K562 (cell line): ENCODE measurements at regions not wholly inside any gene's neighbourhood (a gene's known extent, or its start where the extent isn't known, plus 50 kb on each side); places are given as distances from the start of the nearest gene placed in this dataset.

Source experiments
- ATAC-seq: fragments of 200-7000 bp; cut with Tn5 transposase; 3 replicates; pipeline ENCODE4 v1.9.1; 2020; ENCODE audit warnings: moderate library complexity
- BruUV-seq: library from RNA; stranded (reverse); fragments of 400-500 nt; replicated peaks from 2 replicates; lab custom pipeline; 2021; lab: Mats Ljungman, UMichigan
- CTCF ChIA-PET: fragments of 300-600 bp; formaldehyde crosslinking; extraction: SDS; loops from one replicate; lab custom pipeline; 2021; ENCODE audit warnings: low intra/inter-chr PET ratio; lab: Yijun Ruan, JAX
- POLR2A ChIA-PET: fragments of 300-600, 350-650 bp; sonication (Branson Sonifier 250); formaldehyde crosslinking; extraction: SDS; loops from one replicate; lab custom pipeline; 2021; ENCODE audit warnings: antibody characterized with exemption, inconsistent platforms; lab: Yijun Ruan, JAX
- DNase-seq, 4 experiments: peaks; one replicate each; pipeline versions ENCODE4 v3.0.0 to v3.0.0-alpha.2; 2011 to 2018; ENCODE audit warnings: low spot score in 3 of 4, mixed read lengths in 3 of 4; ENCODE audit errors: extremely low read depth in 1 of 4
- FAIRE-seq: peaks from 2 replicates; lab custom pipeline; 2011; peaks lifted over from hg19 to GRCh38; lab: Jason Lieb, UNC
- H2AFZ ChIP-seq: 2 replicates; pipeline ENCODE4 v1.6.0; 2011; ENCODE audit warnings: low read depth, low read length, control low read depth, inconsistent platforms
- H3K27ac ChIP-seq: fragments of 200-600 bp; 3 replicates; pipeline ENCODE4 v1.8.0; 2011; ENCODE audit warnings: low read depth, mild to moderate bottlenecking, control low read depth, inconsistent platforms, low read length, moderate library complexity, mixed read lengths; ENCODE audit errors: extremely low read depth
- H3K27me3 ChIP-seq, 2 experiments: fragments of 300-600 bp in 1 of 2; 2 replicates in 1 of 2; 3 replicates in 1 of 2; pipeline versions ENCODE4 v1.6.0 to v1.8.0; 2011; ENCODE audit warnings: inconsistent platforms in 2 of 2, low read length in 2 of 2, mild to moderate bottlenecking in 1 of 2, mixed read lengths in 1 of 2, moderate library complexity in 1 of 2; ENCODE audit not compliant: control insufficient read depth in 2 of 2, insufficient read depth in 2 of 2
- H3K36me3 ChIP-seq: fragments of 300-600 bp; 3 replicates; pipeline ENCODE4 v1.8.0; 2011; ENCODE audit warnings: mild to moderate bottlenecking, low read length, inconsistent platforms; ENCODE audit not compliant: control insufficient read depth, insufficient read depth
- H3K4me1 ChIP-seq, 2 experiments: fragments of 200-600 bp in 1 of 2; replicated peaks in 1 of 2; 2 replicates in 1 of 2; 3 replicates in 1 of 2; pipeline versions ENCODE4 v1.5.1 to v1.8.0; 2011; ENCODE audit warnings: inconsistent platforms in 2 of 2, low read length in 2 of 2, mild to moderate bottlenecking in 1 of 2, mixed read lengths in 1 of 2, moderate library complexity in 1 of 2; ENCODE audit not compliant: control insufficient read depth in 2 of 2, insufficient read depth in 2 of 2
- H3K4me2 ChIP-seq: 2 replicates; pipeline ENCODE4 v1.6.1; 2011; ENCODE audit warnings: low read length, control low read depth, inconsistent platforms, mixed read lengths; ENCODE audit not compliant: insufficient read depth
- H3K4me3 ChIP-seq: fragments of 200-600 bp; sonication (generic), shearing (Covaris generic); 2 replicates; pipeline ENCODE4 v1.5.1; 2016; ENCODE audit warnings: control low read depth, inconsistent platforms
- H3K79me2 ChIP-seq: fragments of 200-600 bp; 3 replicates; pipeline ENCODE4 v1.8.0; 2011; ENCODE audit warnings: low read length, inconsistent platforms; ENCODE audit not compliant: control insufficient read depth, insufficient read depth
- H3K9ac ChIP-seq, 2 experiments: 2 replicates each; pipeline versions ENCODE4 v1.6.0 to v1.6.1; 2011; ENCODE audit warnings: low read depth in 2 of 2, low read length in 2 of 2, control low read depth in 1 of 2, inconsistent platforms in 1 of 2, mild to moderate bottlenecking in 1 of 2, mixed read lengths in 1 of 2; ENCODE audit not compliant: insufficient read depth in 1 of 2
- H3K9me1 ChIP-seq: one replicate; pipeline ENCODE4 v1.6.0; 2011; ENCODE audit warnings: inconsistent platforms, mild to moderate bottlenecking, low read length, moderate library complexity; ENCODE audit not compliant: control insufficient read depth, insufficient read depth
- H3K9me3 ChIP-seq: replicated peaks from 2 replicates; pipeline ENCODE4 v1.5.1; 2011; ENCODE audit warnings: low read depth, low read length, inconsistent platforms; ENCODE audit not compliant: control insufficient read depth, insufficient read depth
- H4K20me1 ChIP-seq: replicated peaks from 2 replicates; pipeline ENCODE4 v1.6.1; 2011; ENCODE audit warnings: low read length, inconsistent platforms, mixed read lengths; ENCODE audit not compliant: control insufficient read depth, insufficient read depth
- DDX20 ChIP-seq: fragments of 450-650 bp; IDR thresholded peaks from 2 replicates; pipeline ENCODE4 v1.6.1; 2016; ENCODE audit warnings: missing genetic modification characterization, low read depth, mild to moderate bottlenecking, missing compliant biosample characterization, moderate library complexity
- GTF2F1 ChIP-seq: IDR thresholded peaks from 2 replicates; pipeline ENCODE4 v1.6.1; 2011; ENCODE audit warnings: low read depth, low read length, improper control_type of control experiment
- KAT8 ChIP-seq: fragments of 450-650 bp; IDR thresholded peaks from 2 replicates; pipeline ENCODE4 v1.6.1; 2016; ENCODE audit warnings: low read depth, mild to moderate bottlenecking
- KDM2B ChIP-seq: fragments of 250-450 bp; sonication (Bioruptor Pico); IDR thresholded peaks from 2 replicates; pipeline ENCODE4 v1.8.0; 2021; ENCODE audit warnings: mild to moderate bottlenecking, moderate library complexity
- MED1 ChIP-seq: sonication (generic); formaldehyde crosslinking; IDR thresholded peaks from 2 replicates; pipeline ENCODE4 v1.8.1; 2023; ENCODE audit warnings: missing genetic modification reagents, borderline replicate concordance
- POLR2G ChIP-seq: fragments of 200-400 bp; formaldehyde crosslinking; IDR thresholded peaks from 2 replicates; pipeline ENCODE4 v1.6.1; 2017; ENCODE audit warnings: low read depth, mild to moderate bottlenecking, antibody characterized with exemption, low read length, moderate library complexity
- PURB ChIP-seq: sonication (generic); formaldehyde crosslinking; IDR thresholded peaks from 2 replicates; pipeline ENCODE4 v1.9.0; 2021; ENCODE audit warnings: low read depth, mild to moderate bottlenecking, missing genetic modification reagents
- RBFOX2 ChIP-seq: fragments of 200-400 bp; formaldehyde crosslinking; IDR thresholded peaks from 2 replicates; pipeline ENCODE4 v1.6.1; 2017; ENCODE audit warnings: low read depth, mild to moderate bottlenecking, low read length, moderate library complexity
- SMARCA4 ChIP-seq: fragments of 450-650 bp; IDR thresholded peaks from 2 replicates; pipeline ENCODE4 v1.6.1; 2016
- SOX6 ChIP-seq: fragments of 450-650 bp; IDR thresholded peaks from 2 replicates; pipeline ENCODE4 v1.6.1; 2014; ENCODE audit warnings: mild to moderate bottlenecking
- SRSF1 ChIP-seq: fragments of 200-400 bp; formaldehyde crosslinking; IDR thresholded peaks from 2 replicates; pipeline ENCODE4 v1.6.1; 2017; ENCODE audit warnings: mild to moderate bottlenecking, low read depth, low read length, moderate library complexity
- TRIM24 ChIP-seq, 2 experiments: fragments of 450-650 bp; IDR thresholded peaks; 2 replicates each; pipeline ENCODE4 v1.6.1; 2016
- TRIM28 ChIP-seq: fragments of 450-650 bp; IDR thresholded peaks from 2 replicates; pipeline ENCODE4 v1.6.1; 2017
- ZNF146 ChIP-seq: IDR thresholded peaks from one replicate; pipeline ENCODE4 v1.6.1; 2018; ENCODE audit warnings: missing compliant biosample characterization; ENCODE audit not compliant: unreplicated experiment
- ZNF699 ChIP-seq: fragments of 250-450 bp; sonication (Bioruptor Pico); IDR thresholded peaks from 2 replicates; pipeline ENCODE4 v1.8.0; 2021; ENCODE audit warnings: mild to moderate bottlenecking, moderate library complexity; ENCODE audit not compliant: insufficient replicate concordance
- WGBS: fragments of 100-300 bp; shearing (Covaris generic); methylation state at CpG from one replicate; pipeline ENCODE4 v1.1.6; 2016; ENCODE audit warnings: low coverage, mixed read lengths; ENCODE audit not compliant: insufficient coverage; ENCODE audit errors: missing lambda C conversion rate; 5-methylcytosine and 5-hydroxymethylcytosine counted together
- in situ Hi-C: fragments of 300-500 bp; cut with MboI; formaldehyde crosslinking; loops from 4 replicates; pipeline ENCODE4 v1.15.0; 2018; ENCODE audit warnings: inconsistent platforms, mixed read lengths
- intact Hi-C: fragments of 100-400 bp; cut with micrococcal nuclease; formaldehyde crosslinking; loops from 2 replicates; pipeline ENCODE4 v1.14.2; 2022
- TF ChIP-seq, protein P1 (sequence below), 2 experiments: fragments of 450-650 bp; conservative IDR thresholded peaks; 2 replicates each; pipeline ENCODE4 v1.6.1; 2017; ENCODE audit warnings: mild to moderate bottlenecking in 2 of 2, moderate library complexity in 2 of 2
- TF ChIP-seq, protein P2 (sequence below): fragments of 450-650 bp; IDR thresholded peaks from 2 replicates; pipeline ENCODE4 v1.7.0; 2016; ENCODE audit warnings: borderline replicate concordance

- Histone ChIP-seq H3K27ac (no peak overlapping the region), H4K20me1 (no peaks in the 10 kb centered on the region), H3K79me2 (no peaks in the 10 kb centered on the region), H3K9ac (no peak overlapping the region), H3K9me3 (no peaks in the 10 kb centered on the region), H3K36me3 (no peaks in the 10 kb centered on the region), H3K4me1 (no peaks in the 10 kb centered on the region)
- intact Hi-C loops: no loop called here
- FAIRE-seq (no peak), DNase-seq (no peak)
- ChIA-PET CTCF (no interaction called here), POLR2A (no interaction called here)
- BruUV-seq: no TSS peak
- TF ChIP-seq ZNF146 (CRISPR knock-in tag) (no peak), MED1 (CRISPR knock-in tag) (no peak), RBFOX2 (no peak), TRIM24 (IDR thresholded peaks at IDR 0.05) (no peak), SOX6 (no peak)
- TF ChIP-seq, all 486 proteins: peak for 0
- Histone ChIP-seq H3K4me3 (no peak overlapping the region), H2AFZ (no peak overlapping the region), H3K9me1 (no peaks in the 10 kb centered on the region), H3K27me3 (no peaks in the 10 kb centered on the region), H3K4me2 (no peak overlapping the region)
- no peak for ATAC-seq
- in situ Hi-C loops: no loop called here
- WGBS: 0% methylated on average over 1 of the region's 1 CpG
These were observed 1146.5 kb downstream of the ROBO2 start for GRCh38 chr3:78186404-78186803.

DNA sequence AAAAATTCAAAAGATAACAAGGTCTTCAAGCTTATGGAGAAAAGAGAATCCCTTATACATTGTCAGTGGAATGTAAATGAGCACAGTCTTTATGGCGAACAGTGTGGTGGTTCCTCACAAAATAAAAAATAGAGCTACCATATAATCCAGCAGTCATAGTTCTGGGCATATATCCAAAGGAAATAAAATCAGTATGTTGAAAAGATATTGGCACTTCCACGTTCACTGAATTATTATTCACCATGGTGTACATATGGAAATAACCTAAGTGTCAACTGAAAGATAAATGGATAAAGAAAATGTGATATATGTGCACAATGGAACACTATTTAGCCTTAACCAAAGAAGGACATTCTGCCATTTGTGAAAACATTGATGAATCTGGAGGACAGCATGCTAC is 1161.2 kb downstream of the ROBO2 start:
- ChIA-PET CTCF (no interaction called here), POLR2A (no interaction called here)
- Histone ChIP-seq H3K4me2 (no peak overlapping the region), H3K27ac (no peak overlapping the region), H3K79me2 (no peaks in the 10 kb centered on the region), H3K36me3 (no peaks in the 10 kb centered on the region), H2AFZ (no peak overlapping the region), H3K9ac (no peak overlapping the region), H3K9me1 (no peaks in the 10 kb centered on the region), H3K27me3 (no peaks in the 10 kb centered on the region), H4K20me1 (no peaks in the 10 kb centered on the region), H3K4me1 (no peaks in the 10 kb centered on the region), H3K9me3 (no peaks in the 10 kb centered on the region), H3K4me3 (no peak overlapping the region)
- intact Hi-C loops (no loop called here), in situ Hi-C loops (no loop called here)
- FAIRE-seq (no peak), DNase-seq (no peak), ATAC-seq (no peak)
- no TSS peak for BruUV-seq
- 0% methylated on average over 2 of the region's 2 CpGs for WGBS
- TF ChIP-seq KDM2B (CRISPR knock-in tag): no peak
- no peak for TF ChIP-seq SMARCA4
- no peak for TF ChIP-seq TRIM28
- TF ChIP-seq PURB (CRISPR knock-in tag): no peak
- TF ChIP-seq KAT8: no peak
- TF ChIP-seq DDX20 (tag): no peak
- TF ChIP-seq, protein P1, sequence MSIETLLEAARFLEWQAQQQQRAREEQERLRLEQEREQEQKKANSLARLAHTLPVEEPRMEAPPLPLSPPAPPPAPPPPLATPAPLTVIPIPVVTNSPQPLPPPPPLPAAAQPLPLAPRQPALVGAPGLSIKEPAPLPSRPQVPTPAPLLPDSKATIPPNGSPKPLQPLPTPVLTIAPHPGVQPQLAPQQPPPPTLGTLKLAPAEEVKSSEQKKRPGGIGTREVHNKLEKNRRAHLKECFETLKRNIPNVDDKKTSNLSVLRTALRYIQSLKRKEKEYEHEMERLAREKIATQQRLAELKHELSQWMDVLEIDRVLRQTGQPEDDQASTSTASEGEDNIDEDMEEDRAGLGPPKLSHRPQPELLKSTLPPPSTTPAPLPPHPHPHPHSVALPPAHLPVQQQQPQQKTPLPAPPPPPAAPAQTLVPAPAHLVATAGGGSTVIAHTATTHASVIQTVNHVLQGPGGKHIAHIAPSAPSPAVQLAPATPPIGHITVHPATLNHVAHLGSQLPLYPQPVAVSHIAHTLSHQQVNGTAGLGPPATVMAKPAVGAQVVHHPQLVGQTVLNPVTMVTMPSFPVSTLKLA (conservative IDR thresholded peaks at IDR 0.05): no peak
- TF ChIP-seq GTF2F1: no peak
- TF ChIP-seq TRIM24 (IDR thresholded peaks at IDR 0.05): no peak
- TF ChIP-seq SRSF1: no peak
- TF ChIP-seq ZNF699 (CRISPR knock-in tag): no peak
- TF ChIP-seq POLR2G: no peak
- TF ChIP-seq, protein P2, sequence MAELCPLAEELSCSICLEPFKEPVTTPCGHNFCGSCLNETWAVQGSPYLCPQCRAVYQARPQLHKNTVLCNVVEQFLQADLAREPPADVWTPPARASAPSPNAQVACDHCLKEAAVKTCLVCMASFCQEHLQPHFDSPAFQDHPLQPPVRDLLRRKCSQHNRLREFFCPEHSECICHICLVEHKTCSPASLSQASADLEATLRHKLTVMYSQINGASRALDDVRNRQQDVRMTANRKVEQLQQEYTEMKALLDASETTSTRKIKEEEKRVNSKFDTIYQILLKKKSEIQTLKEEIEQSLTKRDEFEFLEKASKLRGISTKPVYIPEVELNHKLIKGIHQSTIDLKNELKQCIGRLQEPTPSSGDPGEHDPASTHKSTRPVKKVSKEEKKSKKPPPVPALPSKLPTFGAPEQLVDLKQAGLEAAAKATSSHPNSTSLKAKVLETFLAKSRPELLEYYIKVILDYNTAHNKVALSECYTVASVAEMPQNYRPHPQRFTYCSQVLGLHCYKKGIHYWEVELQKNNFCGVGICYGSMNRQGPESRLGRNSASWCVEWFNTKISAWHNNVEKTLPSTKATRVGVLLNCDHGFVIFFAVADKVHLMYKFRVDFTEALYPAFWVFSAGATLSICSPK: no peak
